Raji (cell line): ENCODE measurements at regions not wholly inside any gene's neighbourhood (a gene's known extent, or its start where the extent isn't known, plus 50 kb on each side); places are given as distances from the start of the nearest gene placed in this dataset.

Experiments used
- POLR2A ChIP-seq: IDR thresholded peaks from 2 replicates; pipeline ENCODE4 v1.6.1; 2011; ENCODE audit warnings: low read depth, low read length, control low read depth; ENCODE audit not compliant: insufficient read depth

DNA sequence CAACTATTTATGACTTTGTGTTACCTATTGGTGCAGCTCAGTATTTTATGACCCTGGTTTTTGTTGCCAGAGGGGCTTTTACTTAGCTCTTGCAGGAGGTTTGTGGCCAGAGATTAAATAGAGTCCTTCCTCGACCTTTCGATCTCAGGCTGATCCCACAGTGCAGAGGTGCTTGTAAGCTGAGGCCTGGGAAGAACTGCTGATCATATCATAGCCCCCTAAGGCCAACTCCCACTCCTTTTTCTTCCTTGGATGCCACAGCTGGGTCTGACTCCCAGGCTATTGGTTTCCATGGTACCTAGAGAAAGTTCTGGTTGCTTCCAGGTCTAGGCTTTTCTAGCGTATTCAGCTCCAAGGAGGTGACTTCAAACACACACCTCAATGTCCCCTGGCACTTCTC is 324.9 kb downstream of the FOXO1 start:
- no peak for TF ChIP-seq POLR2A

DNA sequence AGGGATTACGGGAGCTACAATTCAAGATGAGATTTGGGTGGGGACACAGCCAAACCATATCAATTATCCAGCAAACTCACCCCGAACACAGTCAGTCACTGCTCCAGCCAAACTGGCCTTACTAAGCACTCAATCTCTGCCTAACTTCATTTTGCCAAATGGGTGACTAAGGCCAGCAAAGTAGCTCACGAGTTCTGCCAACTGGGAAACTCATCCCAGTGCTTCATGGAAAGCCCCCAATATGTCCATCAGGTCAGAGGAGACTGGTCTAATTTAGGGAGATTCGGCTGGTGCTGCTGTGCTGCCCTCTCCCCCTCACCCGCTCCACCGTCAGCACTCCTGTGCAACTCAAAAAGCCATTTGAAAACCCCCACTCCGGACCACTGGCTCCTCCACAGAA is 324.0 kb downstream of the FOXO1 start:
- no peak for TF ChIP-seq POLR2A

DNA sequence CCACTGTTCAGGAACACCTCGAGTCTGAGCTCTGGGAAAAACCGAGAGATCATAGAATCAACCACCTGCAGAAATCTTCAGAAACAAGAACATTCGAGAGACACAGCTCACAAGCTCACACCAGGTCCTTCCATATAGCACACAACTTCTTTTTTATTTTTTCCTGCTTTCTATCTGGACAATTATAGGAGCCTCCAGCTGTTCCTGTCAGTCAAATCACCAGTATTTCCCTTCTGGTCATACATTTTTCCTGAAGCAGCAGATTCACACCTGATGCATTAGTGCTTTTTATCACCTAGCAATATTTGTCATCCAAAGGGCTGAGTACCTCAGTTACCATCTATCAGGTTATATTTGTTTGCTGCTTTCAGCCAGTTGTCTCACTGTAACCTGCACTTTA is 323.5 kb downstream of the FOXO1 start:
- TF ChIP-seq POLR2A = no peak

DNA sequence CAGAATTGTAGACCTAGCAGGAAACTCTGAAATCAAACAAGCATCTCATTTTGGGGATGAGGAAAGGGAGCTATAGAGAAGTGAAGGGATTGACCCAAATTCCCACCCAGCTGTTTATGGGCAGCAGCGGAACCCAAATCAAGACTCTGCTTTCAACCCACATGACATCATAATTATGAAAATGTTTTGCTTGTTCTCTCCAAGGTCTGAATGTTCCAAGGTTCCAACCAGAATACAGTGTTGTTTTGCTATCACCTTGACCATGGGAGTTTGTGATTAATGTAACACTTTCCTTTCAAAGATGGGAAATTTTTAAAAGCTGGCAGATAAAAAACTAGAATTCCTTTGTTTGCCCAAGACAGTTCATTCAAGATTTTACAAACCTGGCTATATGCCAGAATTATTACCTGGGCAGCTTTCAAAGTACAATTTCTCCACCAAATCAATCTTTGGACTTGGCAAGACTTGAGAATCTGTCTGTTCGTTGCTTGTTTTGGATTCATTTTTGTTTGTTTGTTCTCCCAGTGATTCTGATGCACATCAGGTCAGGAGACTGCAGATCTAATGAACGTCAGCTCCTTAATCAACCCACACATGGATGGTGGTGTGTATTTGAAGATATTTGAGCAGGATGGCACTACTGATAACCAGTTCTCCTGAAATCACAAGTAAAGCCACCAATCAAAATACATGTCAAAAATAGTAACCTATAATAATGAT is 322.7 kb downstream of the FOXO1 start:
- TF ChIP-seq POLR2A = no peak

DNA sequence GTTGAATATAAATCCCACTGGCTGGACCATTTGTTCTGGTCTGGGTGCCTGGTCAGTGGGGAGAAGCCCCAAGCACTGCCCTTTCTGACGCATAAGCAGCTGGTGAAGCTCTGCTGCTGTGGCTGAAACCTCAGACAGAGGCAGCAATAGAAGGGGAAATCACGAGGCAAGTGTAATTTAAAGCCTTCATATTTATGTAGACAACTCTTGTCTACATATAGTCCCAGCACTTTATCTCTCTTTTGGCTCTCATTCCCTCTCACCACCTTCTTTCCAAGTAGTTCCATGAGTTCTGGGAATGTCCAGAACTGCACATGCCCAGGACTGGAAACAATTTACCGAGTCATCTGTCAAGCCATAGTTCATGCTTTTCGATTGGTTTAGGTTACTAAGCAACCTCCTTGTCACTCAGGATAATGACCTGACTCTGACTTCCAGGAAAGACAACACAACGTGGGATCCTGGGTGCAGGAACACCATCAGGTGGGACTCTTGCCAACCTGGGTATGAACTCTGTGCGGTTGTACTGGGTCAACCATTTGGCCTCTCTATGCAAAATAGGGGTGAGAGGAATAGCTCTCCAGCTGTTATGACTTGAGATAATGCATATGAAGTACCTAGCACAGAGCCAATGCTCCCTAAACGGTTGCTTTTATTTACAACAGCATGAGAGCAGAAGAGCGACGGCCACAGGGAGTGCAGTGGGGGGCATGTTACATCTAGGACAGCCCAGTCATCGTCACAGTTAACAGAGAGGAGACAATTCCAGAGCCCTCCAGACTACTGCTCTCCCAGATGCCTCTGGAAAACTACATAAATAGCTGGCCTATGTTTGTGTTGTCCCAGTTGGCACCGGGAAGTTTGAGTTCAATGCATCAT is 321.9 kb downstream of the FOXO1 start:
- TF ChIP-seq POLR2A = no peak

DNA sequence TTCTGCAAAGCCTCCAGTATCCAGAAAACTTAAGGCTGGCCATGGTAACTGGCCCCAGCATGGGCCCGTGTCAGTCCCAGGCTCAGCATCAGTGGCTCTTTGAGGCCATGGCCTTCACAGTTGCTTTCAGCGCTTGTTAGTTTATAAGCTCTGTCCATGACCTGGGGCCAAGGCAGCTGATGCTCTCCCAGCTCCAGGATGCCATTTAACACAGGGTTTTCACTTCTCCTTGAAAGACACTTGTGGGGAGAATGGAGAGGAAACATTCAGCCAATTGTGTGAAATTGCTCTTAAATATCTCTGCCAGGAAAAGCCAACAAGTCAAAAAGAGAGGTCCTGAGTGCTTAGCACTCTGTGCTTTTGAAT is 321.3 kb downstream of the FOXO1 start:
- TF ChIP-seq POLR2A = no peak

DNA sequence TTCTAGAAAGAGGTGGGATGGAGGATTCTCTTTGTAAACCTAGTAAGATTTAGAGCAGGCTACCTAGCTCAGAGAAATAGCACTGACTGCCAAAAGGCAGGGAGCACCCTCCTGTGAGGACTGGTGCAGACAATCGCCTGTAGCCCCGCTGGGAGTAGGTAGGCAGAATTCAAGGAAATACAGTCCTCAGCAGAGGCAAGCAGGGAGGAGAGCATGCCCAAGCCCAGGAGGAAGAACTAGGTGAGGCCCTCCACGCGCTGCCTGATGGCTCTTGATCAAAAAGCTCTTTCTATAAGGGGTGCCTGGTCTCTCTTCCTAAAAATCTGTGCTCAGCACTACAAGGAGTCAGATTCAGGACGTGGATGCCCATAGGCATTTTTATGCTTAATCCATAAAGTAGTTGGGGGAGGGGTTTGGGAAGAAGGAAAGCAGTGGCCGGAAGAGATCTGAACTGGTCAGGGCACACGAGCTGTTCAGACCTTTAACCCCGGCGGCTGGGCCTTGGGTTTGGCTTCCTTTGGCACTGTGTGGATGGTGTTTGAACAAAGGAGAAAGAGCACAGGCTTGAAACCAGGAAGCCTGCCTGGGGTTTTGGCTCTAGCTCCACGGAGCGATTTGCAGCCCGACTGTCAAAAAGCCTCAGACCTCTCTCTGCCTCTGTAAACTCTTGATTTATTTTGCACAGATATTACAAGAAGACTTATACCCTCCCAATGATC is 320.6 kb downstream of the FOXO1 start:
- no peak for TF ChIP-seq POLR2A

DNA sequence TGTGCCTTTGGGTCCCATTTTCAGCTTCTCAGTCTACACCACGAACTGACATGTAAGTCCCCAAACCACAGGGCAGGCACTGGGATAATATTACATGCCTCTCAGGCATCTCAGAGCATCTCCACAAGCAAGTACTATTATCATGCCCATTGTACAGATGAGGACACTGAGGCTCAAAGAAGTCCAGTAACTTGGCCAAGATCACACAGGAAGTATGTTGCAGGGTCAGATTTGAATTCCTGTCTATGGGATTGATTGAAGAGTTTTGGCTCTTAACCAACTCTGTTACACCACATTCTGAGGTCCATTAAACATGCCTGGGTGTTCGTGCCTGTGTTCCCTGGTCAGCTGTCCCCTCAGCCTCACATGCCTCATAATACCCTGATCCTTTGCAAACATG is 319.8 kb downstream of the FOXO1 start:
- no peak for TF ChIP-seq POLR2A

DNA sequence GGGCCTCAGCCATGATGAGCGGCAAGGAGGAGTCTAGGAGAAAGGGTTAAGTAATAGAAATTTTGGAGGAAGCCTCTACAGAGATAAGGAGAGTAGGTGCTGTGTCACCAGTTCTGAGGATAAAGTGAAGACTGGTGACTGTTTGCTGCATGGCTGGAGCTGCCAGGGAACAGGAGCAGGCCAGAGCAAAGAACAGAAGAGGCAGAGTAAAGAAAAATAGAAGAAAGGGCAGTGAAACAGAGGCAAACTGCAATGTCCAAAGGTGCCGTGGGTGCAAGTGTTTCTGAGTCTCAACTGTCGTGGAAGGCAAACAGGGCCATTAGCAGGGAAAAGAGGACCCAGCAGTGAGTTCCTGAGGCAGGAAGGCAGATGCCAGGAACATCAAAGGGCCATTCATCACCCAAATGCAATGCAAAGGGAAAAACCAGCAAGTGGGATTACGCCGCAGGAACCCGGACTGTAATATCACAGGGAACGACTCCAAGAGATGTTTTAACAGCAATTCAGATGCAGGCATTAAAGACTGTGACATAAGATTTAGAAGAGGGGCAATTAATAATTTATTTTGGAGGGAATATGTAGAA is 318.3 kb downstream of the FOXO1 start:
- no peak for TF ChIP-seq POLR2A

DNA sequence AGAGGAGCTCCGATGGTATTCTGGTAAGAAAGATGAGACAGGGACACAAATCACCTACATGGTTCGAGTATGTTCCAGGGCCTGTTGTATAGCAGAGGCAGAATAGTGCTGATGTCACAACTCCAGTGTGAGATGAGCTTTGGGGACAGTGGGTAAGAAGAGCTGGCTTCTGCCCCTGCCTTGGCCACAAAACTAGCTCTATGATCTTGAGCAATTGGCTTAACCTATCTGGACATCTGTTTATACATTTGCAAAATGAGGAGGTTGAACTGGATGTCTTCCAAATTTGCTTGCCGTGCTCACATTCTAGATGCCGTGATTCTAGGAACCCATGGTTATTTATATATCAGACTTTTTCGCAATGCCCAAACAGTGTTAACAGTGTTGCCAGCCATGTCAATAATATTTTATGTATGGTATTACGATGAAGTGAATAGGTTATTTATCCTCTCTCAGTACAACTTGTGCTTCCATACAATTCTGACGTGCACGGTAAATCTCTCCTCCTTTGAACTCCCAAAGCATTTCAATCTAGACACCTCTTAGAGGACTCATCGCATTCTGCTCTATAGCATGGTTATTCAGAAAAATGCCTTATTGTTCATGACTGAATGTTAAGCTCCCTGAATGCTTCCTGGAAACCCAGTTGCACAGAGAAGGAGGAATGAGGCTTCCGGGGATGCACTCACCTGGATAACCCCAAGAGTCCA is 316.0 kb downstream of the FOXO1 start:
- no peak for TF ChIP-seq POLR2A

DNA sequence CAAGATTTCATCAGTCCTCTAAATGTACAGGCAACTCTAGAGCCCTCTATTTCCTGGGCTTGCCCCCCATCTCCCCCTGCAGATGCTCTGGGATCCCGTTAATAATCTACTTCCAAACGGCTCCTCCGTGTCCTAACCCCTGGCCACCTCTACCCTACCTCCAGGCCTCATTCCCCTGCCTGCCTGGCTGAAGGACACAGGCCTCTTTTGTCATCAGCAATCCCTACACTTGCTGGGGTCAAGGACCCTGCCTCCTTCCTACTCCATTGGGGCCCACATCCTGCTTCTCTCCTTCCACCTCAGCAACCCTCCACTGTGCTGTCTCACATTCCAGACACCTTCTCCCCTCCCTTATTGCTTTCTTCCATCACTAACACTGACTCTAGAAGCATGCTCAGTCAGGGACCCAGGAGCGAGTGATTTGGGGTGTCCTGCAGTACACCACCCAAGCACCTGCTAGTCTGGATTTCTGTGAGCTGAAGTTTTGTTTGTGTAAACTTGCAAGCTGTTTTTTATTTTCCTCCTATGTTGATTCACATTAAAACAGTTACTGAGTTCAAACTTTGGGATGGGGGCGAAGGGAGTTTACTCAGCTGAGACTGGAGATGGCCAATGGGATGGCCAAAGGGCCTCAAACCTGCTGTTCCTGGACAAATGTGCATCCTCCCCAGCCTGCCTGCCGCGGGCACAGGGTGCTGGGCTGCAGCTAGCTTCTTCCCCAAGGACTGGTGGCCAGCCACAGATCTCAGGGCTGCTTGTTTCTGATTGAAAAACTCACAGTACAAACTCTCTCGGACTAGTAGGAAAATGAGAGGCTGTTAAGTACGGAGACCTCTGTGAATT is 314.7 kb downstream of the FOXO1 start:
- no peak for TF ChIP-seq POLR2A

DNA sequence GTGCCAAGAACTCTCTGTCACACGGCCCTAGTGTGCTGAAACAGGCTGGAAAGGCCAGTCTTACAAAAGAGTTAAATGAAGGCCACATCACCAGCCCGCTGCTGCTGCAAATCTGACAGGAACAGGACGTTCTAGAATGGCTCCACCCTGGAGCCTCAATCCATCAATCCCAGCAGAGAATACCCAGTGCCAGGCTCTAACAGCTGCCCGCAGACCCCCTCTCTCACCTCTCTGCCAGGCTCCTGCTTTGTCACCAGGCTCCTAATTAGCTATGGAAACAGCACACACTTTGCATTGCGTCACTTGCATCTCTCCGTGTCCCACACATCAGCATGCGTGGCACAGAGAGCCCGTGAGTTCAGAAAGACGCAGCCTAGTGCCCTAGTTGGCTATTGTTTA is 314.1 kb downstream of the FOXO1 start:
- TF ChIP-seq POLR2A = no peak

DNA sequence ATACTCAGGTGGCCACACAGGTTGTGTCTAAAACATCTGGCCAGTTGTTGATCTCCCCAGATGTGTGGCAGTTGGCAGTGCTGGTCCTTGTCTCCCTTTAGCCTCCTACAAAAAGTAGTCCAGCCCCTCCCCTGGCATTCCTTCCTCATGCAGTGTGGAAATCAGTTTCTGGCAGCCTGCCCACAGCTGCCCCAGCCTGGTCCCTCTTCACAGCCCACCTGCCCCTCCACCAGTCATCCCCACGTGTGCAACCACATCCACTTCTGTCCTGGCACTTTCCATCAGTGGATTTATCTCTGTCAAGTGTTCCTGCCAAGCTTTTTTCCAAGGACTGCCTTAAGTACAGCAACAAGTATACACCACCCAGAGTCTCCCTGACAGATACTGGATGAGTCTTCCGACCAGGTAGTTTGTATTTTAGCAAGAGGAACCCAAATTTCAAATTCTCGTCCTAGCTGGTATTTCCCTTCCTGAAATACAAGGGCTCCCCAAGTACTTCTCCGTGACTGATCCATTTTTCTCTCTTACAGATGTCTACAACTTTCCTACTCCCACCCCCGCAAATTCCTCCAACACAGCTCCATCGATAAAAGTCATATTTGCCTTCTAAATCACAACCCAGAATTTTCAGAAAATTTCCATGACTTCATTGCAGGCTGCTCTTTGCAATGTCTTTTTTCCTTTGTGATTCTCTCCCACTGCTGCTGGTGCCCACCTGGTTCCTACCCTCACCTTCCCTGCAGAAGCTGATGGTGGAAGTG is 313.5 kb downstream of the FOXO1 start:
- TF ChIP-seq POLR2A = no peak

DNA sequence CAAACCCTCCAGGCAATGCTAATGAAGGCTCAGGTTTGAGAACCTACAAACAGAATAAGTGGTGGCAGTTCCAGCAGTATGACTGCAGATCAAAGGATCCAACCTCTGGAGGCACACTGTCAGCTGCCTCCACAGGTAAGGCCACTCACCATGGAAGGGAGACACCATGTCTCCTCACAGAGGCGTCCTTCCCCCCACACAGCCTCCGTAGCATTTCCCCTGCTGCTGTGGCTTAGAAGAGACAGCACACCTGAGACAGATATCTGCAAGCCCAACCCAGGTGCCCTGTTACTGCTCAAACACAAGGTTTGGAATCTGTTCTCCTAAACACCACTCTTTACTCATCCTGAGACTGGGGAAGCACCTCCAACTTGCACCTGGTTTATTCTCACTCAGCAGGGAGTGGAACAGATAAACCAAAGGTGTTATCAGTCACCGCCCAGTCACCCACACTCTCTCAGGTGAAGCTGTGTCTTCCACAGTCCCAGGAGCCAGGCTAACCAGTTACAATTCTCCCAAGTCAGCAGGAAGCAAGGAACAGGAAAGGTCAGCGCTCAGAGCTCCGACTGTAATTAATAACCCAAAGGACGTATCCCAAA is 311.2 kb downstream of the FOXO1 start:
- no peak for TF ChIP-seq POLR2A
